ENCODE measurements at regions not wholly inside any gene's neighbourhood (a gene's known extent, or its start where the extent isn't known, plus 50 kb on each side); places are given as distances from the start of the nearest gene placed in this dataset.

- H3K4me3 Mint-ChIP-seq, result no peak overlapping the region
- H3K4me1 Mint-ChIP-seq, result peaks cover 23% of the 10 kb centered on the region
- H4K20me1 ChIP-seq (replicated peaks; ENCODE audit: insufficient read depth), result no peaks in the 10 kb centered on the region
- no peak overlapping the region for H3K27ac Mint-ChIP-seq
- peaks cover 1% of the 10 kb centered on the region; the same call in 2 of the 3 replicates for H3K36me3 Mint-ChIP-seq (ENCODE audit: low read depth)
- 0 out of 2 replicates have a peak, but pooled peaks cover 9% of the 10 kb centered on the region for H3K9me2 ChIP-seq (ENCODE audit: insufficient read depth)
- no peak for ATAC-seq
- no peaks in the 10 kb centered on the region for H3K36me3 ChIP-seq (ENCODE audit: insufficient read depth)
- DNase-seq (ENCODE audit: low spot score), result no peak
- no peaks in the 10 kb centered on the region for H3K79me2 ChIP-seq (replicated peaks; ENCODE audit: insufficient read depth)
- H3K4me1 ChIP-seq (ENCODE audit: insufficient read depth), result peaks cover 23% of the 10 kb centered on the region
- TF ChIP-seq ZNF331 (CRISPR knock-in tag; IDR thresholded peaks at IDR 0.05; ENCODE audit: low read depth) (no peak), EZH2phosphoT487 (IDR thresholded peaks at IDR 0.05; ENCODE audit: unreplicated experiment) (no peak), STAT1 (IDR thresholded peaks at IDR 0.05; ENCODE audit: unreplicated experiment) (no peak), NANOG (IDR thresholded peaks at IDR 0.05; ENCODE audit: borderline replicate concordance) (no peak), REST (IDR thresholded peaks at IDR 0.05; ENCODE audit: unreplicated experiment) (no peak), CREB1 (CRISPR knock-in tag; IDR thresholded peaks at IDR 0.05; ENCODE audit: low read depth) (no peak), EZH2 (IDR thresholded peaks at IDR 0.05; ENCODE audit: low read depth, unreplicated experiment) (no peak), JUNB (IDR thresholded peaks at IDR 0.05; ENCODE audit: unreplicated experiment) (no peak), ZNF114 (CRISPR knock-in tag; IDR thresholded peaks at IDR 0.05) (no peak), ETS1 (IDR thresholded peaks at IDR 0.05) (no peak), POLR2AphosphoS5 (IDR thresholded peaks at IDR 0.05; ENCODE audit: low read depth) (no peak), CTCF (conservative IDR thresholded peaks at IDR 0.05; ENCODE audit: low read depth in 2 of 2) (no peak)
- H3K27ac ChIP-seq (ENCODE audit: low read depth), result no peak overlapping the region
- peaks cover 8% of the 10 kb centered on the region for H3K9me3 Mint-ChIP-seq
- H3F3A ChIP-seq (replicated peaks; ENCODE audit: low read depth), result no peaks in the 10 kb centered on the region
- H3K4me2 ChIP-seq, result no peak overlapping the region
- H3K27me3 ChIP-seq (ENCODE audit: insufficient read depth), result no peaks in the 10 kb centered on the region
- H3K4me3 ChIP-seq, result no peak overlapping the region
- peak overlapping the region; percentile 30; the same call in 1 of the 2 replicates for H2AFZ ChIP-seq
- peaks cover 5% of the 10 kb centered on the region for H3K27me3 Mint-ChIP-seq (ENCODE audit: insufficient read depth, low read depth, poor library complexity)
Measured at GRCh38 chr10:28765641-28766040, 88.3 kb downstream of the BAMBI start.

All from GM23338 (cell line).